OCI-LY1 (cell line): ENCODE measurements at regions not wholly inside any gene's neighbourhood (a gene's known extent, or its start where the extent isn't known, plus 50 kb on each side); places are given as distances from the start of the nearest gene placed in this dataset.

ENCODE experiments used
- EZH2 ChIP-seq: fragments of 200-600 bp; sonication (generic), shearing (Covaris generic); IDR thresholded peaks from 2 replicates; pipeline ENCODE4 v1.8.0; 2017; ENCODE audit warnings: borderline replicate concordance, mixed run types, mild to moderate bottlenecking, antibody characterized with exemption, low read length, moderate library complexity, mixed read lengths
- TF ChIP-seq, protein P1 (sequence below): fragments of 200-600 bp; sonication (generic), shearing (Covaris generic); IDR thresholded peaks from 2 replicates; pipeline ENCODE4 v1.5.1; 2017; ENCODE audit warnings: mild to moderate bottlenecking, antibody characterized with exemption, low read length, moderate library complexity, mixed read lengths

DNA sequence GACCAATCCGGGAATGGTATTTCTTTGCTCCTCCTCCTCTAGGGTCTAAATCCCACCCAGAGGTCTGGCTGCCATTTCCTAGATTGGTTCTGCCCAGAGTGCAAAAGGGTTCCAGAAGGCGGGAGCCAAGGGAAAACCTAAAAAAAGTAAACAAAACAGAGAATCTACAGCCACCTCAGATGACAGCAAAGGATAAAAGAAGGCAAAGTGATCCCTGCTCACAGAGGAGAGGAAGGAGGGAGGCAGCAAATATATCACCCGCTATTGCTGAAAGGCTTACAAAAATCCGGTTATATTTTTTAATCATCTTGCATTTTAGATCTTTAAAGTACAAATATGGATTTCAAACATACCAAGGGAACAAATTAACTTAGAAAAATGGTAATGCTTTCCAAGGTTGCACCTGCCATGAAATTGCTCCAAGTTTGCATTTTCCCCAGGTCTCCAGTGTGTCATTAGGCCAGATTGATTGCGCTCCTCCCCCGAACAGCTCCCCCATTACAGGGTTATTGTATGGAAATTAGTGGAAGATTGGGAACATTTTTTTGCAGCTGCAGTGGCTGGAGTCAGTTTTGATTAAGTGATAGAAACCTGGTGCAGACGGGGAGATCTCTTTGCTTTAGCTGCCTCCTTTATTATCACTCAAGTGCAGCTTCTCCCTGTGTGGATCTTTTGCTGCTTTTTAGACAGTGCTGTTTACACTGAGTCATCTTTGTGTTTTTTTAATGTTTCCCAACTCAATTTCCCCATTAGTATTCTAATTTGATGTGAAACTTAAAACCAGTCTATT is 280.5 kb upstream of the CAMK1G start:
- TF ChIP-seq, protein P1, sequence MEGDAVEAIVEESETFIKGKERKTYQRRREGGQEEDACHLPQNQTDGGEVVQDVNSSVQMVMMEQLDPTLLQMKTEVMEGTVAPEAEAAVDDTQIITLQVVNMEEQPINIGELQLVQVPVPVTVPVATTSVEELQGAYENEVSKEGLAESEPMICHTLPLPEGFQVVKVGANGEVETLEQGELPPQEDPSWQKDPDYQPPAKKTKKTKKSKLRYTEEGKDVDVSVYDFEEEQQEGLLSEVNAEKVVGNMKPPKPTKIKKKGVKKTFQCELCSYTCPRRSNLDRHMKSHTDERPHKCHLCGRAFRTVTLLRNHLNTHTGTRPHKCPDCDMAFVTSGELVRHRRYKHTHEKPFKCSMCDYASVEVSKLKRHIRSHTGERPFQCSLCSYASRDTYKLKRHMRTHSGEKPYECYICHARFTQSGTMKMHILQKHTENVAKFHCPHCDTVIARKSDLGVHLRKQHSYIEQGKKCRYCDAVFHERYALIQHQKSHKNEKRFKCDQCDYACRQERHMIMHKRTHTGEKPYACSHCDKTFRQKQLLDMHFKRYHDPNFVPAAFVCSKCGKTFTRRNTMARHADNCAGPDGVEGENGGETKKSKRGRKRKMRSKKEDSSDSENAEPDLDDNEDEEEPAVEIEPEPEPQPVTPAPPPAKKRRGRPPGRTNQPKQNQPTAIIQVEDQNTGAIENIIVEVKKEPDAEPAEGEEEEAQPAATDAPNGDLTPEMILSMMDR = no peak
- no peak for TF ChIP-seq EZH2
